SK-N-SH (cell line): ENCODE measurements at regions not wholly inside any gene's neighbourhood (a gene's known extent, or its start where the extent isn't known, plus 50 kb on each side); places are given as distances from the start of the nearest gene placed in this dataset.

Experiments
- EZH2phosphoT487 ChIP-seq: fragments of 200-600 bp; sonication (generic); IDR thresholded peaks from 2 replicates; pipeline ENCODE4 v1.6.1; 2017; ENCODE audit warnings: low read depth, mixed run types, mild to moderate bottlenecking, antibody characterized with exemption, moderate library complexity, borderline replicate concordance
- MXI1 ChIP-seq: IDR thresholded peaks from 2 replicates; pipeline ENCODE4 v1.6.1; 2012; ENCODE audit warnings: mild to moderate bottlenecking, low read depth, low read length, improper control_type of control experiment
- NFIC ChIP-seq: IDR thresholded peaks from 2 replicates; pipeline ENCODE4 v1.4.0; 2012; ENCODE audit warnings: borderline replicate concordance
- POLR2AphosphoS5 ChIP-seq: IDR thresholded peaks from 2 replicates; pipeline ENCODE4 v1.6.1; 2012; ENCODE audit warnings: low read depth, low read length
- RAD21 ChIP-seq: IDR thresholded peaks from 2 replicates; pipeline ENCODE4 v1.6.1; 2012; ENCODE audit warnings: mild to moderate bottlenecking, low read length
- RXRA ChIP-seq: IDR thresholded peaks from 2 replicates; pipeline ENCODE4 v1.4.0; 2012; ENCODE audit warnings: low read depth, mild to moderate bottlenecking, borderline replicate concordance
- TF ChIP-seq, protein P1 (sequence below): fragments of 200-600 bp; sonication (generic); IDR thresholded peaks from 2 replicates; pipeline ENCODE4 v1.6.1; 2017; ENCODE audit warnings: antibody characterized with exemption, mild to moderate bottlenecking, moderate library complexity
- TF ChIP-seq, protein P2 (sequence below): IDR thresholded peaks from 2 replicates; pipeline ENCODE4 v1.6.1; 2012; ENCODE audit warnings: mild to moderate bottlenecking, low read depth, low read length, moderate library complexity
- TF ChIP-seq, protein P3 (sequence below): IDR thresholded peaks from 2 replicates; pipeline ENCODE4 v1.4.0; 2012; ENCODE audit warnings: low read depth

DNA sequence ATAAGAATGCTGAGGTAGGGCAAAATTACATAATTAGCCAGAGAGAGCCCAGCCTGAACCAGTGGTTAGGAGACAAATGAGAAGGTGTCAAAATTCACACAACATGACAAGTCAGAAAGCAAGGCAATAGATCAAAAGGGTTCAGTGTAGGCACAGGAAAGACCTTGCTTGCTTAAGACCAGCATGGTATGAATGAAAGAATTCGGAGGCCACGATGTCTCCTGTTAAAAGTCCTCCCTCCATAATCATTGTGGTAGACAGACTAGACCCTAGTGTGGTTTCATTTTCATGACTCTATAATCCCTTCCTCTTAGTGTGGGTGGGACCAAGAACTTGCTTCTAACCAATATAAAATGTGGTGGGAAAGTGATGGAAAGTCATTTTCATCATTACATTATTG lies 98.7 kb upstream of the ANKRD28 start:
- TF ChIP-seq, protein P1, sequence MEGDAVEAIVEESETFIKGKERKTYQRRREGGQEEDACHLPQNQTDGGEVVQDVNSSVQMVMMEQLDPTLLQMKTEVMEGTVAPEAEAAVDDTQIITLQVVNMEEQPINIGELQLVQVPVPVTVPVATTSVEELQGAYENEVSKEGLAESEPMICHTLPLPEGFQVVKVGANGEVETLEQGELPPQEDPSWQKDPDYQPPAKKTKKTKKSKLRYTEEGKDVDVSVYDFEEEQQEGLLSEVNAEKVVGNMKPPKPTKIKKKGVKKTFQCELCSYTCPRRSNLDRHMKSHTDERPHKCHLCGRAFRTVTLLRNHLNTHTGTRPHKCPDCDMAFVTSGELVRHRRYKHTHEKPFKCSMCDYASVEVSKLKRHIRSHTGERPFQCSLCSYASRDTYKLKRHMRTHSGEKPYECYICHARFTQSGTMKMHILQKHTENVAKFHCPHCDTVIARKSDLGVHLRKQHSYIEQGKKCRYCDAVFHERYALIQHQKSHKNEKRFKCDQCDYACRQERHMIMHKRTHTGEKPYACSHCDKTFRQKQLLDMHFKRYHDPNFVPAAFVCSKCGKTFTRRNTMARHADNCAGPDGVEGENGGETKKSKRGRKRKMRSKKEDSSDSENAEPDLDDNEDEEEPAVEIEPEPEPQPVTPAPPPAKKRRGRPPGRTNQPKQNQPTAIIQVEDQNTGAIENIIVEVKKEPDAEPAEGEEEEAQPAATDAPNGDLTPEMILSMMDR, result no peak
- TF ChIP-seq RXRA (no peak), NFIC (no peak), RAD21 (no peak), POLR2AphosphoS5 (no peak), MXI1 (no peak), EZH2phosphoT487 (no peak)
- TF ChIP-seq, protein P2, sequence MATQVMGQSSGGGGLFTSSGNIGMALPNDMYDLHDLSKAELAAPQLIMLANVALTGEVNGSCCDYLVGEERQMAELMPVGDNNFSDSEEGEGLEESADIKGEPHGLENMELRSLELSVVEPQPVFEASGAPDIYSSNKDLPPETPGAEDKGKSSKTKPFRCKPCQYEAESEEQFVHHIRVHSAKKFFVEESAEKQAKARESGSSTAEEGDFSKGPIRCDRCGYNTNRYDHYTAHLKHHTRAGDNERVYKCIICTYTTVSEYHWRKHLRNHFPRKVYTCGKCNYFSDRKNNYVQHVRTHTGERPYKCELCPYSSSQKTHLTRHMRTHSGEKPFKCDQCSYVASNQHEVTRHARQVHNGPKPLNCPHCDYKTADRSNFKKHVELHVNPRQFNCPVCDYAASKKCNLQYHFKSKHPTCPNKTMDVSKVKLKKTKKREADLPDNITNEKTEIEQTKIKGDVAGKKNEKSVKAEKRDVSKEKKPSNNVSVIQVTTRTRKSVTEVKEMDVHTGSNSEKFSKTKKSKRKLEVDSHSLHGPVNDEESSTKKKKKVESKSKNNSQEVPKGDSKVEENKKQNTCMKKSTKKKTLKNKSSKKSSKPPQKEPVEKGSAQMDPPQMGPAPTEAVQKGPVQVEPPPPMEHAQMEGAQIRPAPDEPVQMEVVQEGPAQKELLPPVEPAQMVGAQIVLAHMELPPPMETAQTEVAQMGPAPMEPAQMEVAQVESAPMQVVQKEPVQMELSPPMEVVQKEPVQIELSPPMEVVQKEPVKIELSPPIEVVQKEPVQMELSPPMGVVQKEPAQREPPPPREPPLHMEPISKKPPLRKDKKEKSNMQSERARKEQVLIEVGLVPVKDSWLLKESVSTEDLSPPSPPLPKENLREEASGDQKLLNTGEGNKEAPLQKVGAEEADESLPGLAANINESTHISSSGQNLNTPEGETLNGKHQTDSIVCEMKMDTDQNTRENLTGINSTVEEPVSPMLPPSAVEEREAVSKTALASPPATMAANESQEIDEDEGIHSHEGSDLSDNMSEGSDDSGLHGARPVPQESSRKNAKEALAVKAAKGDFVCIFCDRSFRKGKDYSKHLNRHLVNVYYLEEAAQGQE, result no peak
- TF ChIP-seq, protein P3, sequence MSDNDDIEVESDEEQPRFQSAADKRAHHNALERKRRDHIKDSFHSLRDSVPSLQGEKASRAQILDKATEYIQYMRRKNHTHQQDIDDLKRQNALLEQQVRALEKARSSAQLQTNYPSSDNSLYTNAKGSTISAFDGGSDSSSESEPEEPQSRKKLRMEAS, result no peak
